Lung (tissue), 11 donors: ENCODE measurements at regions not wholly inside any gene's neighbourhood (a gene's known extent, or its start where the extent isn't known, plus 50 kb on each side); places are given as distances from the start of the nearest gene placed in this dataset.
"Not testable (repeated sequence)": the region's sequence is repeated elsewhere in the genome, so short reads cannot be mapped to it uniquely, and the experiment has no call there.

Experiments
- ATAC-seq: fragments of 200-7000 bp; cut with Tn5 transposase; one replicate; pipeline ENCODE4 v1.9.1; 2020; ENCODE audit warnings: moderate number of reproducible peaks; ENCODE audit not compliant: insufficient read depth, low FRiP score
- DNase-seq, 3 donors: peaks; one replicate each; pipeline ENCODE4 v3.0.0-alpha.2; 2013 to 2017
- H3K27ac ChIP-seq, 2 donors: one replicate each; pipeline ENCODE4 v1.5.1; 2013; ENCODE audit warnings: mild to moderate bottlenecking in 2 of 2, moderate library complexity in 2 of 2, control low read depth in 1 of 2, inconsistent platforms in 1 of 2, low read depth in 1 of 2, low read length in 1 of 2
- H3K27me3 ChIP-seq, 3 donors: one replicate each; pipeline ENCODE4 v1.5.1; 2013; ENCODE audit warnings: low read length in 2 of 3; ENCODE audit not compliant: control insufficient read depth in 3 of 3, insufficient read depth in 3 of 3
- H3K36me3 ChIP-seq, 4 donors: one replicate each; pipeline ENCODE4 v1.5.1; 2013; ENCODE audit warnings: low read length in 4 of 4, mild to moderate bottlenecking in 1 of 4, moderate library complexity in 1 of 4; ENCODE audit not compliant: control insufficient read depth in 4 of 4, insufficient read depth in 4 of 4
- H3K4me1 ChIP-seq, 5 donors: one replicate each; pipeline ENCODE4 v1.5.1; 2013; ENCODE audit warnings: low read length in 5 of 5, mild to moderate bottlenecking in 2 of 5, moderate library complexity in 1 of 5; ENCODE audit not compliant: control insufficient read depth in 5 of 5, insufficient read depth in 5 of 5
- H3K4me3 ChIP-seq: one replicate; pipeline ENCODE4 v1.5.1; 2013; ENCODE audit warnings: mild to moderate bottlenecking, control low read depth, moderate library complexity
- H3K9ac ChIP-seq, 2 donors: one replicate each; pipeline ENCODE4 v1.5.1; 2013; ENCODE audit warnings: low read length in 2 of 2, control low read depth in 1 of 2; ENCODE audit not compliant: insufficient read depth in 1 of 2
- H3K9me3 ChIP-seq, 4 donors: one replicate each; pipeline ENCODE4 v1.5.1; 2013; ENCODE audit warnings: low read length in 3 of 4, mild to moderate bottlenecking in 1 of 4, moderate library complexity in 1 of 4; ENCODE audit not compliant: control insufficient read depth in 4 of 4, insufficient read depth in 3 of 4
- CTCF ChIP-seq: IDR thresholded peaks from 2 replicates; pipeline ENCODE4 v1.5.1; 2012; ENCODE audit warnings: mild to moderate bottlenecking; ENCODE audit errors: control extremely low read depth, extremely low read depth
- WGBS, 2 donors: extraction: QIAGEN DNeasy Blood & Tissue Kit; methylation state at CpG; one replicate each; pipeline ENCODE4 v1.1.7; 2013; 5-methylcytosine and 5-hydroxymethylcytosine counted together
- donor health status: control.
- donor health status: control.
- donor health status: Bipolar disorder and iron deficiency.
- donor health status: healthy.
- donor health status: DM: yes; HTN: yes; CAD: no.

GRCh38 chr17:54180950-54181349 is 358.2 kb downstream of the KIF2B start:
- H3K9ac ChIP-seq = no peak overlapping the region
- no peaks in the 10 kb centered on the region for H3K27me3 ChIP-seq
- WGBS, 2 donors = 73 to 81% methylated on average over 4 of the region's 4 CpGs
- peaks cover 0 to 2% (median 0%) of the 10 kb centered on the region in 4 donors for H3K9me3 ChIP-seq
- H3K27ac ChIP-seq = no peak overlapping the region
- no peaks in the 10 kb centered on the region for H3K36me3 ChIP-seq
- no peaks in the 10 kb centered on the region for H3K4me1 ChIP-seq
- no peak overlapping the region for H3K4me3 ChIP-seq
- ATAC-seq (no peak), DNase-seq (peak; percentile 21 to 40 (median 24))
- TF ChIP-seq CTCF = no peak

- H3K4me3 ChIP-seq = no peak overlapping the region
- no peaks in the 10 kb centered on the region for H3K36me3 ChIP-seq
- H3K9me3 ChIP-seq = no peaks in the 10 kb centered on the region
- WGBS, 2 donors = 83 to 84% methylated on average over 1 of the region's 1 CpG
- ATAC-seq = no peak
- H3K9ac ChIP-seq = no peak overlapping the region
- TF ChIP-seq CTCF = no peak
- no peak for DNase-seq
- H3K27me3 ChIP-seq = no peaks in the 10 kb centered on the region
- no peaks in the 10 kb centered on the region for H3K4me1 ChIP-seq
- no peak overlapping the region for H3K27ac ChIP-seq
These were observed 368.5 kb downstream of the KIF2B start for GRCh38 chr17:54191261-54191660.

- Histone ChIP-seq H3K27me3 (no peaks in the 10 kb centered on the region), H3K36me3 (no peaks in the 10 kb centered on the region), H3K9ac (no peak overlapping the region), H3K4me3 (no peak overlapping the region), H3K4me1 (no peaks in the 10 kb centered on the region), H3K9me3 (no peaks in the 10 kb centered on the region), H3K27ac (no peak overlapping the region)
- no peak for TF ChIP-seq CTCF
- ATAC-seq (no peak), DNase-seq (no peak)
- 62 to 64% methylated on average over 1 of the region's 1 CpG for WGBS, 2 donors
These were observed 371.5 kb downstream of the KIF2B start for GRCh38 chr17:54194268-54194667.

GRCh38 chr17:54196751-54197150 is 374.0 kb downstream of the KIF2B start:
- no peak for DNase-seq
- H3K4me3 ChIP-seq = no peak overlapping the region
- H3K27ac ChIP-seq = no peak overlapping the region
- no peak for ATAC-seq
- no peak overlapping the region for H3K9ac ChIP-seq
- no peaks in the 10 kb centered on the region for H3K4me1 ChIP-seq
- H3K27me3 ChIP-seq = no peaks in the 10 kb centered on the region
- no peaks in the 10 kb centered on the region for H3K36me3 ChIP-seq
- WGBS, 2 donors = 86 to 91% methylated on average over 3 of the region's 3 CpGs
- H3K9me3 ChIP-seq = no peaks in the 10 kb centered on the region
- TF ChIP-seq CTCF = no peak

- no CpG with 5 or more reads among the region's 2 CpGs for WGBS, 2 donors
- not testable (repeated sequence) for H3K4me1 ChIP-seq, H3K9ac ChIP-seq, H3K4me3 ChIP-seq, H3K27ac ChIP-seq, ATAC-seq, H3K27me3 ChIP-seq, H3K9me3 ChIP-seq, H3K36me3 ChIP-seq, DNase-seq
These were observed 378.7 kb downstream of the KIF2B start for GRCh38 chr17:54201380-54201779.
